SKM-1 treated with dmso at 0.1 percent for 144 hours (cell line): ENCODE measurements at regions not wholly inside any gene's neighbourhood (a gene's known extent, or its start where the extent isn't known, plus 50 kb on each side); places are given as distances from the start of the nearest gene placed in this dataset.

ENCODE experiments used
- DNase-seq: peaks from one replicate; lab custom pipeline; 2025; ENCODE audit not compliant: unreplicated experiment; lab: John Stamatoyannopoulos, UW

DNA sequence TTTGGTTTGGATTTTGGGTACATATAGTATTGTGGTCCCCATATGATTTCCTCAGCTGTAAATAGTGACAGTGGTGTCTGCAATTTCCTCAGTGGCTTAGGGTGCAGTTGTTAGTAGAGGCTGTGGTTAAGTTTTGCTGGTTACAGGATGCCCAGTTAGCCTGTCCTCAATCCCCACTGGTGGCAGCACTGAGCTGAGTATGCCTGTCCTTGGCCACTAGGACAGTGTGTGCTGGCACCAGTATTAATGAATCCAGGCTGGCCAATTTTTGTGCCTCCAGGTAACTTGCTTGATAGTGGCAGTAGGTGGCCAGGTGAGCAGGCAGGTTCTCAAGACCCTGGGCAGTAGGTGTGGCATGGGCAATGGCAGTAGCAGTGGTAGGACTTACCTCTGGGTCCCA is 973.1 kb downstream of the TMEM182 start:
- no peak for DNase-seq

DNA sequence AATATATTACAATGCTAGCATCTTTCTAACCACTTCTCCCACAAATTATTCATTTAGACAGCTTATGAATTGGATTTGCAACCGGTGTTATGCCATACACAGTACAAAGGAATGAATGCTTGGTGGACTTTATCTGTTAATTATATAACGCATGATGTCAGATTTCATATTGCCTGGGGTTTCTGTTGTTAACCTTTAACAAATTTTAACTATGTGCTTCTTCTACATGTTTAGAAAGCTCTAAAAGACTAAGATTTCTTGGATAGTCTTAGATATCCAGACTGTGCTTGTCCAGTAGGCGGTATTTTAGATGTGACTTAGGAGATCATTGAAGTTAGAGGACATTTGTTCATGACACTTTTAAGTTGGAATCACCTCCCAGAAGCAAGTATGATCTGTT is 976.3 kb downstream of the TMEM182 start:
- no peak for DNase-seq

DNA sequence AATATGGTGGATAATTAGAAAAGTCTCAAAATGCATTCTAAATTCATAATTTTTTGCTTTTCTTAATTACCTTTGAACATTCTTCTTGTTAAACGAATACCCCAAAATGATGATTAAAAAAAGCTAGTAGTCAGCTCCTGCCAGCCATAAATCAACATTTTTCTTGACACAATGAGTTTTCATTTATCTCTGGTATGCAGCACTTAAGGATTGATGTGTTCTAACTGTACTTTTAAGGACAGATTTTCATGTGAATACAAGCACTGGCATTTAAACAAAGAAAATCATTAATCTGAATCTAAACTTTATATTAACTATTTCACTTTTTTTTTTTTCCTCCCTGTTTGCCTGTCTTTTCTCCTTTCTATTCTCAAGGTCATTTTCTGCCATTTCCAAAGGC is 976.8 kb downstream of the TMEM182 start:
- no peak for DNase-seq

DNA sequence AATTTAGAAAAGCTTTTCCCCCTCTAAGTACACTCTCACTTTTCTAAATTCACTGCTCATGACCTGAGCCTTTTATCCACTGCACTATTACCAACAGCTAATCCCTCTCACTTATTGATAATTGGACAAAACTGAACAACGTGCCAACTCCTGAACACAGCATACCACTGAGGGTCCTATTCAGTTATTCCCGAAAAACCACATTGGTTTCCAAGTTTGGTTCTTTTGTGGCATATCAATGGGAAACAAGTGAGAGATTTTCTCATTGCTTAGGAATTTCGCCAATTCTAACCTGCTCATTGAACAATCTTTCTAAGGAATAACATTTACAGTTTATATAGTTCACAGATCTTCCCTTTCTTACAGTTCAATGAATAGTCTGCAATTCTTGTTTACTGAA is 977.4 kb downstream of the TMEM182 start:
- no peak for DNase-seq

DNA sequence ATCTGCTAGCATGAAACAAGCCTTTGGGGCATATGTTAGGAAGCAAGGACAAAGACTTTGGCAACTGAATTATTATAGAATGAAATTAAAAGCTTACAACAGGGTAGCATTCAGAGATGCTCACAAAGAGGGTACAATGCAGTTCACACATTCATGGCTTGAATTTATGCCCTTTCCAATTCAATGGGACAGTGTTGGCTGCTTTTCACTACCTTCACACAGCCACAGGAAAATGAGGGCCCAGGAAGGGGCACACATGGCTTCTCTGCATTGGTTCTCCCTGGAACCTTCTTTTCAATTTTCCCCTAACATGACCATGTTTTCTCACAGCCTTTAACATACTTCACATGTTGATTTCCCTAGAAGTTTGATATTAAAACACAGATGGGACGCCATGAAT is 978.1 kb downstream of the TMEM182 start:
- DNase-seq: no peak

DNA sequence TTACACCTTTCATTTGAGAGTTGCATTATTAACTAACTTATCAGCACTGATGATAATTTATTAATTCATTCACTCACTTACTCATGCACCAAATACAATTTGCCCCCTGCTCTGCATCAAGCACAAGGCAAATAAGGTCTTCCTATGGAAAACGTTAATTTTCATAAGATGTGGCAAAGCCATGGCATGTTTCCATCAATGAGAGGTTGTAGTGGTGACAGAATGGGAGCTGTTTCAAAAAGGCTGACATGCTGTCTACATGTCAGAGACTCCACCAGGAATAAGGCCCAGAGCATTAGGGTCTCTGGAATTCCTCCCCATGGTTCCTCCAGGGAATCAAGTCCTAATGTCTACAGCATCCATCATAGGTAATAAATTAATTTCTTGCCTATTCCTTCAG is 978.8 kb downstream of the TMEM182 start:
- no peak for DNase-seq

DNA sequence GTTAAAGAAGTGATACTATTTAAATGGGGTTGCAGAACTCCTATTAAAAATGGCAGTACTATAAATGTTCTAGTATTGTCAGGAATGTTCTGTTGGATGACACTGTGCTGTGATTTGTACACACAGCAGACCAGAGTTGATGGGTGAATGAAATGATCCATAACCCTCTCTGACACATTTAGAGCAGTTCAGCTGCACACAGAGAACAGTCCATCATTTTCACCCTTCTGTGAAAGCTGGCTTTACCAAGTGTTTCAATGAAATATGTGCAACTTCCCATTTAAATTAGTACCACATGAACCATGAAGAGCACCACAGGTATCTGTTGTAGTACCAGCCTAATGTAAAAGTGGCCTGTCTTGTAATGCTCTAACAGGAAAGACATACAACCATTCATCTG is 981.4 kb downstream of the TMEM182 start:
- DNase-seq: no peak

DNA sequence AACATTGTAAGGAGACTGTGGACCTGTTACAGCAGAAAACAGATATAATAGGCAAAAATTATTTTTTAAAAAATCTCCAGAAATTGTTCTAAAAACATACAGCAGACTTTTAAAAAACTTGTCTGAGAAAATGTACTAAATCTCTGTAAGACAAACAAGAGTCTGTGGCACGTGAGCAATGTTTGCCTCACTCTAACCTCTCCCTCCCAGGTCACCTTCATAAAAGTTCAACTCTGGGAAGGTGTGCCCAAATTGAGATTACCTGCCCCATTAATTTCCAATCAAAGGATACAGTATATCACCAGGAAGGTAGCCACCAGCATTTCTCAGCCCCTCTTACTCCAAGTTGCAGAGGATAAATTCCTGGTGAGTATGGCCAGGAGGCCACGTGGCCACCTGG is 992.7 kb downstream of the TMEM182 start:
- DNase-seq: no peak

DNA sequence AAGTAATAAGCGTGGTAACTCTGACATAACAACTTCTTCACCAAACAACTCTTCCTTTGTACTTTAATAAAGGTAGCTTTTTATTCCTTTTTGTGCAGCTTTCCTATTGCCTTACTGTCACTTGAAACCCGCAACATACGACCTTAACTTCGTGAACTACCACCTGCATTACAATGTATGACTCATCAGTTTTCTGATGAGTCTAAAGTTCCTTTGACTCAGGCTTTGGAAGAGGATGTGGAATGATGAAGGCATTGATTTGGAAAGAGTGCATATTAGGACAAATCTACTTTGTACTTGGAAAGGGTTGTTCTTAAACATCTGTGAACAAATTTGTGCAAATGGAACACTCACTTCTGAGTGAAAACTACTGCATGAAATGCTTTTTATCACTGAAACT is 1012.1 kb downstream of the TMEM182 start:
- no peak for DNase-seq

DNA sequence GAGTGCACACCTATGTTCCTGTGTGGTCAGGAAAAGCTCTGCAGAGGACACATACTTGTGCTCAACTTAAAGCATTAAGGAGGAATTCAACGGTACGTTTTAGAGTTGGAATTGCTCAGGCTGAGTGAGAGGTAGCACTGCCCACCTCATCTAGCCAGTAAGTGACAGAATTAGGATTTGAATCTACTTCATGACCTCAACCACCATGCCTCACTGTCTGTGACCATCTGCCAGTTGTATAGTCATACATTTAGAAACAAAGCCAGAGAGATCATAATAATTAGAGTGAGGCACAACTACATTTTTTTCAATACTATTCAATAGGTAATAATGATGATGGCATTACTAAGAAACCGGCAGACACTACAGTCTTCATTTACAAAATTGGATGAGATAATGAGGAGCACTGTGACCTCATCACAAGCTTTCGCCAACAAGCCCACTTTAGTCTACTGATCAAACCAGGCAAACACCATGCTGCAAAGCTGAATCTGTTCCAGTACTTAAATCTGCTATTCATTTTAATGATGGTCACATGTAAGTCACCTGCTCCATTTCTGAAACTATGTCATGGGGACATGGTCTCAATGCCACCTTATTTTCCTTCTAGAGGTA is 1018.4 kb downstream of the TMEM182 start:
- no peak for DNase-seq

DNA sequence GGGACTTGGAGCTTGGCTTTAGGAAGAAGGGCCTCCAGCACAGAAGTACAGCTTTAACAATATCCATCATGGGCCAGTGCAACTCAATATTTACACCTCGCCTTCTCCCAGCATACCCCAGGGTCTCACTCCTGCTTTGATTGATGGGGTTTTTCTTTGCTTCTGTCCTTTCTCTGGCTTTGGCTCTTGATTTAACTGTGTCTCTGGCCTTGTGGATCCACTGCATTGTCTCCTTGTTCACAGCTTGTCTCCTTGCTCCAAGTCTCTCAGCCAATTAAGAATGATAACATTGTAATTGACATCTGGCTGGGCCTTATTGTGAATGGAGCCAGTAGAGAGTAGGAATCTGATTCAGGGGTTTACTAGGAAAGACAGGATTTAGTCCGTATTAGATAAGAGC is 1019.5 kb downstream of the TMEM182 start:
- DNase-seq: no peak

DNA sequence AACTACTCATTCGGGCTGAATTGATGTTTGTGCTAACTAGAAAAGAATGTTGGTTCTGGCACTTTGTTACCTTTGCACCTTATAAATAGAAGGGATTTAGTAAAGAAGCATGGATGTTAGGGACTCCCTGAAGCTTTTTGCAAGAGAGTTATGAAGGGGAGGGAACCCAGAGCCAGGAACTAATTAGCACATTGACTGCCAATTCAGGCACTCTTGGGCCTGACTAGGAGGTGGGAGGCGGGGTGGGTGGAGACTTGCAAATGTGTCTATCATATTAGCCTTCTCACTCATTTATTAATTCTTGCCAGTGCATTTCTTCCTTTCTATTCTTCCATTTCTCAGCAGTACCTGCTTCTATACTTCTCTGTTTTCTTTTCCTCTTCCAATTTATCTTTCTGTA is 1022.4 kb downstream of the TMEM182 start:
- no peak for DNase-seq

DNA sequence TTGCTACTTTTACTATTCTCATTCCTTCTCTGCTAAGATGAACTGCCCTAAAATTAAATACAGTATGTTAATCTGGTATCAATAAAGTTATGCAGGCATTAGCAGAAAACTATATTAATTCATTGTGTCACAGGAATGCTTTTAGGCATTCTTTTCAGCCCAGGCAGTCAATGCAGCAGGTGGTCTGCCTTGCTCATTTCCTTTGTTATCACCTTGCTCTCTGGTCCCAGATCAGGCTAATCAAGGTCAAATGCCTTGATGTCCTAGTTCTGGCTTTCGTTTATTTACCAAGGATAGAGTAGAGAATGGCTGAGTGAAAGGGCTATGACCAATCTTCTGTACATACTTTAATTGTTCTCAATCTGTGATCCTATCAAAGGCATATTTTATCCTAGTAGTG is 1023.6 kb downstream of the TMEM182 start:
- DNase-seq: no peak

DNA sequence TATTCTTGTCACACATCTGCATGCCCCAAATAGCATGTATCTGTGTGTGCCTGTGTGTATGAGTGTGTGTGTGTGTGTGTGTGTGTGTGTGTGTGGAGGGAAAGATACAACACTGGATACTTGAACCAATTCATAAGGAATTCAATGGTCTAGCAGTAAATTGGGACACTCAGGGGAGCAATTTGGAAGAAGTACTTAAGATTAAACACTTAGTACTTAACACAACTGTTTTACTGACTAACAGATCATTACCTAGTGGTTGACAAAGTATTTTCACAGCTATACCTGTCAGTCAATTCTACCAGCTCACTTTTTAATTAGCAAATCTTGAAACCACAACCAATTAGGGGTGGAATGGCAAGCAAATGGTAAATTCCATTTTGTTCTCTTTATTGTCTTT is 1024.1 kb downstream of the TMEM182 start:
- no peak for DNase-seq

DNA sequence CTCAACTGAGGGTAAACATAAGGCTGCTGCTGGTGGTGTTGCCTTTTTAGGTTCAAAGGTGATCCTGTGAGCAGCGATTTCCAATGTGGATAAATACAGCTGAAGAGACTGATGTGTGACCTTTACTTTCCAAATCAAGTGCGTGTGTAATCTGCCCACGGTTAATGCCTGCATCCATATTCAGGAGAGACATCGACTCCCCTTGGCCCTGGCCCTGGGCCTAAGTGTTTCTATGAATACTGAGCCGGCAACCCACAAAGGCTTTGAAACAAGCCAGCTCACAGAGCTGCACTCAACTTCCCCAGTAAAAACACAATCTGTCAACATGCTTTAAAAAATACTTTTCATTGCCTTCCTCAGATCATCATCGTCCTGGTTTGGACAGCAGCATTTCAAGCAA is 1026.6 kb downstream of the TMEM182 start:
- no peak for DNase-seq

DNA sequence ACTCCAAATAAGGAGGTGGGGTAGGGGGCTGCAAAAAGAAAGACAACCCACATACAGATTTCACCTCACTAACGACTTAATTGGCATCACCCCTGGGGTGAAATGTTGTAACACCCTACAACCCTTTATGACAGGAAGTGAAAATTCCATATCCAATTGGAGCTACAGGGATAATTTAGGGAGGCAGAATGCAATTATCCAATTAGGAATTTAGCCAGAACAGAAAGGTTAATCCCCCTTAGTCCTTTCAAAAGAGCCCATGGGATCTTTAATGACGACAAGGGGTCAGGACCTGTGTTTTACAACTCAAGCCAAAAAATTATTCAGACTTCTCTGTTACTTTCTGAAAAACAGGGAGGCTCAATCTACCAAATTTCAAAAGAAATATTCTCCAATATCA is 1027.1 kb downstream of the TMEM182 start:
- DNase-seq: no peak

DNA sequence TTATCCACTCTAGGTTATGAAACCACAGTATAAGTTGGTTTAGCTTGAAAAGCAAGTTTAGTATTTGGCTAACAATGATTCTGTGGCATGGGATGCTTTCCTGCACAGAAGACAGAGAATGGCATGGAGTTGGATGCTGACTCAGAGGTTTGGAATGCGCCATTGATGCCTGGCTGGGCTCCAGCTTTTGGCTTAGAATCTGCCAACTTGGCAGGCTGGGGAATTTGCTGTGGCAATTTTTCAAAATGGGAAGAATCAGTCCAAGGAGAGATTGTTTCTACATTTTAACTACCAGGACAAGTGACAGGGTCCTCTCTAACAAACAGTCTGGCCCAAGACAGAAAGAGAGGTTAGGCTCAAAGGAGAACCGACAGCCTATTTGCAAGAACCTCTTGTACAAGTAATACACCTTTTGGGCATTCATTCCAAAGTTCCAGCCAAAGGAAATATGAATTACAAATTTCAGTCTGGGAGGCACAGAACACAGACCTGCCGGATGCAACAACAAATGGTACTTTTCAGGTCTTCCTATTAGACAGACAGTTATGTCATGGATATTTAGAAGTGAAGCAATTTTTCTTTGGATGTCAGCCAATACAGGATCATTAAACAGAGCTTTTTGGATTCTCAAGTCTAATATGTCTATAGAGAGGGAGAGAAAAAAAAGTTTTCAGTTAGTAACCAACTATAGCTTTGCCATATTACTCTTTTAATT is 1027.7 kb downstream of the TMEM182 start:
- DNase-seq: no peak

DNA sequence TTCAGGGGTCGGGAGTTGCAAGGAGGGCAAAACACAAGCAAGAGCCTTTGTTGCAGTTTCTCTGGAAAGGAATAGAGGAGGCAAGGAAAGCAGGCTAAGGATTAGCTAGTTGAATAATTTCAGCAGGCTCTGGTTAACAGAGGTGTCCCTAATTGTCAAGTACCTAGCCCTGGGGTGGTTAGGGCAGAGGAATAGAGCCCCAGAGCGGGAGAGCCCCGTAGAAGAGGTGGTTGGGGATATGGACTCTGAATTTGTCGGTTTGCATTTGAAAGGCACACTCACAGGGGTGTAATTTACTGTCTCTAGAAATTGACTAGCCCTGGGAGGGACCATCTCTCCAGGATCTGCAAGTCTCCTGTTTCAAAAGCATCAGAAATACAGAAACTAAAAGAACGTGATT is 1030.2 kb downstream of the TMEM182 start:
- no peak for DNase-seq

DNA sequence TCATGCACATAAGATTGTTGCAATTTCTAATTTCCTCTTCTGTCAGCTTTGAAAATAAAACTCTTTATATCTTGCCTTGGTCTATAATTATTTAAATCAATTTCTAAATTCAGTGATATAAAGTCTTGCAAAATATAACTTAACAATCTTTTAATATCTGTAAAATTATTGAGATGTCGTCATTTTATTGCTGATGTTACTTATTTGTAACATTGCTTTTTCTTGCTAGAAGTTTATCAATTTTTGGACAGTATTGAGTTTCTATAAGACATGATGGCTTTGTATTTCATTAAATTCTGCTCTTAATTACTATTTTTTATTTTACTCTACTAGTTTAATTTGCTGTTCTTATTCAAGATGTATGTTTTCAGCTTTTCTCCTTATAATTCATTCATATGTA is 1036.5 kb downstream of the TMEM182 start:
- DNase-seq: no peak

DNA sequence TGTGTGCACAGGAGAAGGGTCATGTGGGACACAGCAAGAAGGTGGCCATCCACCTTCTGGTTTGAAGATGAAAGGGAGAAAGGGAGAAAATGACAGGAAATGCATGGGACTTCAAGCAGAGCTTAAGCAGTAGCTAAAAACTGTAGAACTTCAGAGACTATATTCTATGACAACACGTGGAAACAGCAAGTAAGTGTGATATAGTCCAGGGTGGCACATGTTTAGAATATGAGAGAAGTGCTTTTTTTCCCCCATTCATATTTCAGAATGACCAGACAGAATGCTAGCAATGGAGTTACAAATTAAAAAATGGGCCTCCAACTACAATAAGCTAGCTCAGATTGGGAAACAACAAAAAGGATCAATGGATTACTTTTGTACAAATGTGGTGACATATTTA is 1042.2 kb downstream of the TMEM182 start:
- no peak for DNase-seq

DNA sequence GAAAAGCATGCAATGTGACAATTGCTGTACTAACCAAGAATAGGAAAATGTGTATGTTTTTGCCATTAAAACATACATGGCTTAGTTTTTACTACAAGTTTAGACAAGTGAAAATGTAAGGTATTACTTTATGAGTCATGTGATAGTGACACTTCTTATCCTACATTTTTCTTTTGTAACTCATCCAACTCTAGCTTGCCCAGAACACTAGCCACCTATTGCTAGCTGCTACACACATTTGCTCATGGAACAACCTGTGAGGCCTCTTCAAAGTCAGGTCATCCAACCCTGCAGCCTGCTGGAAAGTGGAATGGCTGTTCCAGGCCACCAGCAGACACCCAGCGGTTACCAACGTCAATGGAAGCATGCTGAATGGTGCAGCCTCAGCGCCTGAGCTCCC is 1043.9 kb downstream of the TMEM182 start:
- no peak for DNase-seq

DNA sequence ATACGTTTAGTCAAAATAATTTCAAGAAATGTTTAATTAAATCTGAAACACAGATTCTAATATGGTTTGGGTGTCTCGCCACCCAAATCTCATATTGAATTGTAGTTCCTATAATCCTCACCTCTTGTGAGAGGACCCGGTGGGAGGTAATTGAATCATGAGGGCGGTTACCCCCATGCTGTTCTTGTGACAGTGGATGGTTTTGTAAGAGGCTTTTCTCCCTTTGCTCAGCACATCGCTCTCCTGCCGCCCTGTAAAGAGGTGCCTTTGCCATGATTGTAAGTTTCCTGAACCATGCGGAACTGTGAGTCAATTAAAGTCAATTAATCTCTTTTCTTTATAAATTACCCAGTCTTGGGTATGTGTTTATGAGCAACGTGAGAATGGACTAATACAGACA is 1045.1 kb upstream of the POU3F3 start:
- DNase-seq: no peak

DNA sequence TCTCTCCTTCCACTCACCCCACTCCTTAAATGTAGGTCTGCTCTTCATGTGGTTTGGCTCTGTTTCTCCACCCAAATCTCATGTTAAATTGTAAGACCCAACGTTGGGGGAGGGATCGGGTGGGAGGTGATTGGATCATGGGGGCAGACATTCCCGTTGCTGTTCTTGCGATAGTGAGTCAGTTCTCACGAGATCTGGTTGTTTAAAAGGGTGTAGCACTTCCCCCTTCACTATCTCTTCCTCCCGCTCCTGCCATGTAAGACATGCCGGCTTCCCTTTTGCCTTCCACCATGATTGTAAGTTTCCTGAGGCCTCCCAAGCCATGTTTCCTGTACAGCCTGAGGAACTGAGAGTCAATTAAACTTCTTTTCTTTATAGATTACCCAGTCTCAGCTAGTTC is 1044.5 kb upstream of the POU3F3 start:
- DNase-seq: no peak
